ENCODE measurements at regions not wholly inside any gene's neighbourhood (a gene's known extent, or its start where the extent isn't known, plus 50 kb on each side); places are given as distances from the start of the nearest gene placed in this dataset.

DNA sequence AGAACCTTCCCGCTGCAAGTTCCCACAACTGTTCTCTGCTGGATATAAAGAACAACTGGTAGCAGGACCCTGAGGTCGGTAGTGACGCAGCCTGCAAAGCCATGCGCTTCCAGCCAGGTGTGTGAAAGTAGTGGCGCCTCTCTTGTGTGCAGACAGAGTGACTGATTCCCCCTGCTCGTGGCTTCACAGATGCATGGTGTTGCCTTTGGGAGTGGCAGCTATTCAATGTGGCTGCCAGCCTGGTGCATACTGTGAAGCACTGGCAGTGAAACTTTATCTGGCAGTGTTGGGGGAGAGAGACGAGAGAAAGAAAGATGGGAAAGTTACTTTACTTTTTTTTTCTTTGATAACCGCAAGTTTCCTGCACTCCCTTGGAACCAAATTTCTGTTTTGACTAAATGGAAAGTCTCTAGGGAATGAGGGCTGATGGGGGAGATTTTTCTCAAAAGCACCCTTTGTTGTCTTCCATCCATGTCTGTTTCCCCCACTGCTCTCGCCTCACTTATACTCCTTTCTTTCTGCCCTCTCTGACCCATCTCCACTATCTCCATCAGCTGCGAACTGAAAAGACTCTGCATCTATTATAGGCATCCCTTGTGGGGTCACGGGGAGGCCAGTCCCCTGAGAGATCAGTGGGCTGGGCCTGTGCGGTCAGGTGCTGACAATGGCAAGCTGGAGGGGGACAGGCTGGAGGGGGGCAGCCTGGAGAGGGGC is 90.0 kb upstream of the TNP1 start:
- TF ChIP-seq, protein P1, sequence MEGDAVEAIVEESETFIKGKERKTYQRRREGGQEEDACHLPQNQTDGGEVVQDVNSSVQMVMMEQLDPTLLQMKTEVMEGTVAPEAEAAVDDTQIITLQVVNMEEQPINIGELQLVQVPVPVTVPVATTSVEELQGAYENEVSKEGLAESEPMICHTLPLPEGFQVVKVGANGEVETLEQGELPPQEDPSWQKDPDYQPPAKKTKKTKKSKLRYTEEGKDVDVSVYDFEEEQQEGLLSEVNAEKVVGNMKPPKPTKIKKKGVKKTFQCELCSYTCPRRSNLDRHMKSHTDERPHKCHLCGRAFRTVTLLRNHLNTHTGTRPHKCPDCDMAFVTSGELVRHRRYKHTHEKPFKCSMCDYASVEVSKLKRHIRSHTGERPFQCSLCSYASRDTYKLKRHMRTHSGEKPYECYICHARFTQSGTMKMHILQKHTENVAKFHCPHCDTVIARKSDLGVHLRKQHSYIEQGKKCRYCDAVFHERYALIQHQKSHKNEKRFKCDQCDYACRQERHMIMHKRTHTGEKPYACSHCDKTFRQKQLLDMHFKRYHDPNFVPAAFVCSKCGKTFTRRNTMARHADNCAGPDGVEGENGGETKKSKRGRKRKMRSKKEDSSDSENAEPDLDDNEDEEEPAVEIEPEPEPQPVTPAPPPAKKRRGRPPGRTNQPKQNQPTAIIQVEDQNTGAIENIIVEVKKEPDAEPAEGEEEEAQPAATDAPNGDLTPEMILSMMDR (IDR thresholded peaks at IDR 0.05), result no peak
- no peak for TF ChIP-seq POLR2A (IDR thresholded peaks at IDR 0.05)
- TF ChIP-seq POLR2AphosphoS5 (IDR thresholded peaks at IDR 0.05), result no peak

Measured in prostate gland (tissue), 2 donors.